MM.1S (cell line): ENCODE measurements at regions not wholly inside any gene's neighbourhood (a gene's known extent, or its start where the extent isn't known, plus 50 kb on each side); places are given as distances from the start of the nearest gene placed in this dataset.

ENCODE experiments used
- DNase-seq: peaks from one replicate; pipeline ENCODE4 v3.0.0-alpha.2; 2015
- H2AFZ ChIP-seq: fragments of 300-600 bp; sonication (generic); 2 replicates; pipeline ENCODE4 v1.6.0; 2016; ENCODE audit warnings: antibody characterized with exemption, low read length
- H3F3A ChIP-seq: fragments of 300-600 bp; sonication (generic); 2 replicates; pipeline ENCODE4 v1.6.1; 2016; ENCODE audit warnings: mild to moderate bottlenecking, antibody characterized with exemption, low read length, moderate library complexity, mixed read lengths; ENCODE audit not compliant: insufficient read depth
- H3K27ac ChIP-seq: fragments of 300-600 bp; sonication (generic); 2 replicates; pipeline ENCODE4 v1.5.1; 2016; ENCODE audit warnings: mild to moderate bottlenecking, low read length
- H3K27me3 ChIP-seq: fragments of 300-600 bp; sonication (generic); replicated peaks from 2 replicates; pipeline ENCODE4 v1.6.0; 2016; ENCODE audit warnings: low read length; ENCODE audit not compliant: insufficient read depth
- H3K36me3 ChIP-seq: fragments of 300-600 bp; sonication (generic); replicated peaks from 2 replicates; pipeline ENCODE4 v1.6.1; 2016; ENCODE audit warnings: mild to moderate bottlenecking, low read length, mixed read lengths; ENCODE audit not compliant: insufficient read depth
- H3K4me1 ChIP-seq: fragments of 300-600 bp; sonication (generic); 2 replicates; pipeline ENCODE4 v1.6.1; 2016; ENCODE audit warnings: low read length, mixed read lengths
- H3K4me2 ChIP-seq: fragments of 300-600 bp; sonication (generic); 2 replicates; pipeline ENCODE4 v1.6.0; 2016; ENCODE audit warnings: low read depth, low read length
- H3K4me3 ChIP-seq: fragments of 300-600 bp; sonication (generic); 2 replicates; pipeline ENCODE4 v1.5.1; 2016; ENCODE audit warnings: low read length, mixed read lengths
- H3K79me2 ChIP-seq: fragments of 300-600 bp; sonication (generic); 2 replicates; pipeline ENCODE4 v1.6.1; 2016; ENCODE audit warnings: mixed run types, low read length, mixed read lengths
- H3K9ac ChIP-seq: fragments of 300-600 bp; sonication (generic); 2 replicates; pipeline ENCODE4 v1.6.1; 2016; ENCODE audit warnings: low read length, mixed read lengths
- H3K9me2 ChIP-seq: fragments of 300-600 bp; sonication (generic); replicated peaks from 2 replicates; pipeline ENCODE4 v1.6.1; 2016; ENCODE audit warnings: mild to moderate bottlenecking, low read length, mixed read lengths; ENCODE audit not compliant: insufficient read depth
- H3K9me3 ChIP-seq: fragments of 300-600 bp; sonication (generic); replicated peaks from 2 replicates; pipeline ENCODE4 v1.6.1; 2016; ENCODE audit warnings: mild to moderate bottlenecking, low read length, mixed read lengths; ENCODE audit not compliant: insufficient read depth
- H4K20me1 ChIP-seq: fragments of 300-600 bp; sonication (generic); 2 replicates; pipeline ENCODE4 v1.6.1; 2016; ENCODE audit warnings: mild to moderate bottlenecking, low read length, moderate library complexity, mixed read lengths; ENCODE audit not compliant: insufficient read depth
- CTCF ChIP-seq: fragments of 300-600 bp; sonication (generic); IDR thresholded peaks from 2 replicates; pipeline ENCODE4 v1.5.1; 2016; ENCODE audit warnings: antibody characterized with exemption, low read length, mixed read lengths
- EZH2 ChIP-seq: fragments of 300-600 bp; sonication (generic); optimal IDR thresholded peaks from 2 replicates; pipeline ENCODE3; 2017; ENCODE audit warnings: low read depth, mild to moderate bottlenecking, antibody characterized with exemption, low read length, mixed read lengths
- EZH2phosphoT487 ChIP-seq: fragments of 300-600 bp; sonication (generic); IDR thresholded peaks from 2 replicates; pipeline ENCODE4 v1.6.1; 2018; ENCODE audit warnings: antibody characterized with exemption, low read length

DNA sequence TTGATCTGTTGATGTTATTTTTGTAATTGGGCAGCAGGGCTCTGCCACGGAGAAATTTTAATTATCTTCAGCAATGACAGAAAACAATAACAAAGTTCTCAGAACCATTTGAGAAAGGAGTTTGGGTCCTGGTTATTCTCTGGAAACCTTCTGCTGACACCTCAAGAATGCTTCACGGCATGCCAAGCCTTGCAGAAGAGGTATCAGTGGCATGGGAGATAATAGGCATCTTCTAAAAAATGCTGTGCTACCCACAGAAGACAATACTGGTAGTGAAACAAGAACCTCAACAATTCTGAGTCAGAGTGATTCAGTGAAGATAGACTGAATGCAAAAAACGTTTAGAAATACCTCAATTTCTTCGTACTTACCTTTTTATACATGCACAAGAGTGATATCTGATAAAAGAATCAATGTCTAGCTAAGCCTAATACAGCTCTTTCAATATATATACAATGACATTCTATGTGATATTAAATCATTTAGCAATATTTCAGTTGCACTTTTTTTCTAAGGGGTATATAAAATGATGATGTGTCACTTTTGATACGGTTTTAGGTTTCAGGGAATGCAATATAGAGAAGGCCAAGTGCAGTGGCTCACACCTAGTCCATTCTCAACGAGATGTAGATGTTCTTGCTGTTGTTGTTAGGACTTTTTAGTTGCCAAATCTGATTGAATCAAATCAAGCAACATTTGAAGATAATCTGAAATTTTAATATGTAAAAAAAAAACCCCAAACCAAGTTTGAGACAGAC, 110.4 kb upstream of the COL21A1 start:
- Histone ChIP-seq H3K36me3 (no peaks in the 10 kb centered on the region), H3K4me2 (peak overlapping the region; percentile 9; the same call in 1 of the 2 replicates), H3K9ac (no peak overlapping the region), H3F3A (peaks cover 13% of the 10 kb centered on the region), H3K79me2 (no peaks in the 10 kb centered on the region), H3K4me1 (peaks cover 15% of the 10 kb centered on the region), H3K27ac (peak overlapping the region; percentile 2; the same call in 1 of the 2 replicates), H4K20me1 (no peaks in the 10 kb centered on the region), H3K9me3 (no peaks in the 10 kb centered on the region), H3K9me2 (no peaks in the 10 kb centered on the region), H3K27me3 (no peaks in the 10 kb centered on the region), H2AFZ (no peak overlapping the region), H3K4me3 (no peak overlapping the region)
- no peak for TF ChIP-seq EZH2
- DNase-seq: peak; percentile 56

DNA sequence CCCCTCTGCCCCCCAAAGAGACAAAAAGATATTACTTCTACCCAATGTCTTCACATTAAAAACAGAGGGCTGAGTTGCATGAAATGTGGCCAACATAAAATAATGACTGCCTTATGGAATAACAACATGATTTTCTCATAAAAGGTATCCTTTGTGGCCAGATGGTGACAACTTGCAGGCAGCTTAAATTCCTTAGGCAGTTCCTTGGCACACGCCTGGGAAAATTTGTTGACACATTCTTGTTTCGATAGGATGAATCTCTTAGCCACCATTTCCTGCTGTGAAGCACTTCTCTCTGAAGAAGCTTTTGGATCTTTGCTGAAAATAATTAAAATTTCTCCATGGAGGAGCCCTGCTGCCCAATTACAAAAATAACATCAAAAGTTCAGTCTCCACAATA, 109.0 kb upstream of the COL21A1 start:
- Histone ChIP-seq H3K36me3 (no peaks in the 10 kb centered on the region), H4K20me1 (no peaks in the 10 kb centered on the region), H3K4me3 (no peak overlapping the region), H2AFZ (no peak overlapping the region), H3K9me2 (no peaks in the 10 kb centered on the region), H3F3A (peaks cover 13% of the 10 kb centered on the region), H3K9ac (no peak overlapping the region), H3K27ac (no peak overlapping the region), H3K9me3 (no peaks in the 10 kb centered on the region), H3K27me3 (no peaks in the 10 kb centered on the region), H3K4me1 (peaks cover 15% of the 10 kb centered on the region), H3K4me2 (no peak overlapping the region), H3K79me2 (no peaks in the 10 kb centered on the region)
- DNase-seq: no peak
- TF ChIP-seq EZH2phosphoT487 (no peak), CTCF (no peak), EZH2 (no peak)

DNA sequence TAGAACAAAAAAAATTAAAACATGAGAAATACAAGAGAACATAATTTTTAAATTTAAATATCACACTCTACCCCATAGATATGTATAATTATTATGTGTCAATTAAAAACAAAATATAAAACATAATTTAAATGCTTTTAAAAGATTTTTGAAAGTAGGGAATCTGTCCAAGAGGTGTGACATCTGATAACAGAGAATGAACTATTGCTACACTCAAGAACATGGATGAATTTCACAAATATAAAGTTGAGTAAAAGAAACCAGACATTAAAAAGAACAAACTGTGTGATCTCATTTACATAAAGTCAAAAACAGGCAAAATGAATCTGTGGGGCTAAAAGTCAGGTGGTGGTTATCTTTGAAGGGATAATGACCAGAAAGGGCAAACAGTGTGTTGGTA, 106.5 kb upstream of the COL21A1 start:
- H3K4me2 ChIP-seq: no peak overlapping the region
- no peaks in the 10 kb centered on the region for H3K9me3 ChIP-seq
- H2AFZ ChIP-seq: no peak overlapping the region
- H3K36me3 ChIP-seq: no peaks in the 10 kb centered on the region
- H3K79me2 ChIP-seq: no peaks in the 10 kb centered on the region
- H3F3A ChIP-seq: peaks cover 13% of the 10 kb centered on the region
- no peak overlapping the region for H3K27ac ChIP-seq
- TF ChIP-seq EZH2phosphoT487 (no peak), CTCF (no peak), EZH2 (no peak)
- H3K27me3 ChIP-seq: no peaks in the 10 kb centered on the region
- no peak overlapping the region for H3K9ac ChIP-seq
- no peak overlapping the region for H3K4me3 ChIP-seq
- no peak for DNase-seq
- H3K4me1 ChIP-seq: peaks cover 26% of the 10 kb centered on the region
- no peaks in the 10 kb centered on the region for H4K20me1 ChIP-seq
- H3K9me2 ChIP-seq: no peaks in the 10 kb centered on the region

DNA sequence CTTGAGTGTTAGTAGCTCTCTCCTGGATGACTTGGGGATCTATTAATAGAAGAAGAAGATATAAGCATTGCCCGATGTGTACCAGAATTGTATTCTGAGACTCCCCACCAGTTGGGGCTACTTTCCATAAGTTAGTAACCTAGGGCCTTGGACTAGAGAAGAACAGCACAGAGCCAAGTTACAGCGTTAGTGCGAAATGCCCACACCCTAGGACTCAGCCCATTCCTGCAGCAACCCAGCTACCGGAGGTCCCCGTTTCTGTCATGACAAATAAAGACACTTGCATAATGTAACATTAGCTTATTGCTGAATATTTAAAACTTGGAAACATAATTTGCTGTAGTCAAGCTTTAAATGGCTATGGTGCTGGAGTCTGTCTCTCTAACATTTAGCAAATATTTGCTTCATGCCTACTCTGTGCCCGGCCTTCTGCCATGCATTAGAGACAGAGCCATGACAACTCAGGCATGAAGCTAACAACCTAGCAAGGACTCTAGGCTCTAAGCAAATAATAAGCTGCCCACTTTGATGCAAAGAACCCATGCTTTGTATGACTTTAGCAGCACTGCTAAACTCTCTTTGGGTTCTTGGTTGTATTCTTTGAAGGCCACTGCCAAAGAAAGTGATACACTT, 103.4 kb upstream of the COL21A1 start:
- TF ChIP-seq CTCF (no peak), EZH2 (no peak), EZH2phosphoT487 (no peak)
- Histone ChIP-seq H3K27ac (no peak overlapping the region), H2AFZ (no peak overlapping the region), H3K4me2 (no peak overlapping the region), H3K9me2 (no peaks in the 10 kb centered on the region), H3K4me3 (no peak overlapping the region), H3K36me3 (no peaks in the 10 kb centered on the region), H3K9ac (no peak overlapping the region), H3K79me2 (no peaks in the 10 kb centered on the region), H3K9me3 (no peaks in the 10 kb centered on the region), H4K20me1 (no peaks in the 10 kb centered on the region), H3F3A (no peaks in the 10 kb centered on the region), H3K4me1 (peaks cover 15% of the 10 kb centered on the region), H3K27me3 (no peaks in the 10 kb centered on the region)
- no peak for DNase-seq
